Hepatocyte (in vitro differentiated cells): ENCODE measurements at regions not wholly inside any gene's neighbourhood (a gene's known extent, or its start where the extent isn't known, plus 50 kb on each side); places are given as distances from the start of the nearest gene placed in this dataset.
"Not testable (repeated sequence)": the region's sequence is repeated elsewhere in the genome, so short reads cannot be mapped to it uniquely, and the experiment has no call there.

Source experiments
- DNase-seq: peaks from one replicate; pipeline ENCODE4 v3.0.0-alpha.2; 2016; ENCODE audit warnings: low spot score
- H2AFZ ChIP-seq: fragments of 200-600 bp; sonication (generic); 2 replicates; pipeline ENCODE4 v1.6.0; 2016; ENCODE audit warnings: antibody characterized with exemption, mild to moderate bottlenecking
- H3K27ac ChIP-seq: fragments of 200-600 bp; sonication (generic); 2 replicates; pipeline ENCODE4 v1.5.1; 2016; ENCODE audit warnings: mild to moderate bottlenecking
- H3K27me3 ChIP-seq: fragments of 200-600 bp; sonication (generic); 2 replicates; pipeline ENCODE4 v1.6.1; 2016
- H3K36me3 ChIP-seq: fragments of 200-600 bp; sonication (generic); replicated peaks from 2 replicates; pipeline ENCODE4 v1.5.1; 2016; ENCODE audit warnings: low read depth; ENCODE audit not compliant: insufficient read depth
- H3K4me1 ChIP-seq: fragments of 200-600 bp; sonication (generic); 2 replicates; pipeline ENCODE4 v1.5.1; 2016; ENCODE audit warnings: mild to moderate bottlenecking, moderate library complexity; ENCODE audit not compliant: insufficient read depth
- H3K4me2 ChIP-seq: fragments of 200-600 bp; sonication (generic); 2 replicates; pipeline ENCODE4 v1.6.0; 2016
- H3K4me3 ChIP-seq: fragments of 200-600 bp; sonication (generic); 2 replicates; pipeline ENCODE4 v1.5.1; 2016; ENCODE audit warnings: mild to moderate bottlenecking
- H3K79me2 ChIP-seq: fragments of 200-600 bp; sonication (generic); 2 replicates; pipeline ENCODE4 v1.6.0; 2017; ENCODE audit warnings: mild to moderate bottlenecking
- H3K9me2 ChIP-seq: fragments of 200-600 bp; sonication (generic); replicated peaks from 2 replicates; pipeline ENCODE4 v1.6.0; 2017; ENCODE audit warnings: mild to moderate bottlenecking; ENCODE audit not compliant: insufficient read depth
- H3K9me3 ChIP-seq: fragments of 200-600 bp; sonication (generic); 2 replicates; pipeline ENCODE4 v1.5.1; 2016; ENCODE audit warnings: low read depth, mild to moderate bottlenecking
- H4K20me1 ChIP-seq: fragments of 200-600 bp; sonication (generic); 2 replicates; pipeline ENCODE4 v1.6.0; 2016; ENCODE audit warnings: mild to moderate bottlenecking; ENCODE audit not compliant: insufficient read depth, poor library complexity, severe bottlenecking
- CTCF ChIP-seq: fragments of 200-600 bp; sonication (generic); IDR thresholded peaks from 2 replicates; pipeline ENCODE4 v1.5.1; 2016; ENCODE audit warnings: antibody characterized with exemption, mild to moderate bottlenecking; ENCODE audit not compliant: poor library complexity
- EZH2 ChIP-seq: fragments of 200-600 bp; sonication (generic); IDR thresholded peaks from 2 replicates; pipeline ENCODE4 v1.6.1; 2016; ENCODE audit warnings: antibody characterized with exemption, mild to moderate bottlenecking, borderline replicate concordance
- EZH2phosphoT487 ChIP-seq: fragments of 200-600 bp; sonication (generic); IDR thresholded peaks from one replicate; pipeline ENCODE4 v1.6.1; 2018; ENCODE audit warnings: antibody characterized with exemption, mild to moderate bottlenecking, low read depth, moderate library complexity; ENCODE audit not compliant: unreplicated experiment, severe bottlenecking
- WGBS: methylation state at CpG from one replicate; pipeline ENCODE4 v1.1.6; 2016; ENCODE audit warnings: low lambda C conversion rate; ENCODE audit errors: missing lambda C conversion rate; 5-methylcytosine and 5-hydroxymethylcytosine counted together

GRCh38 chr20:5395932-5396727 is 79.4 kb upstream of the PROKR2 start:
- TF ChIP-seq EZH2phosphoT487 = no peak
- no peak for TF ChIP-seq CTCF
- TF ChIP-seq EZH2 = no peak
- H3K4me2 ChIP-seq = no peak overlapping the region
- no peaks in the 10 kb centered on the region for H3K9me2 ChIP-seq
- H2AFZ ChIP-seq = no peak overlapping the region
- H4K20me1 ChIP-seq = no peaks in the 10 kb centered on the region
- H3K9me3 ChIP-seq = no peaks in the 10 kb centered on the region
- 71% methylated on average over 9 of the region's 9 CpGs for WGBS
- no peaks in the 10 kb centered on the region for H3K4me1 ChIP-seq
- no peak for DNase-seq
- H3K4me3 ChIP-seq = no peak overlapping the region
- no peaks in the 10 kb centered on the region for H3K36me3 ChIP-seq
- no peaks in the 10 kb centered on the region for H3K27me3 ChIP-seq
- H3K27ac ChIP-seq = no peak overlapping the region
- no peaks in the 10 kb centered on the region for H3K79me2 ChIP-seq

- Histone ChIP-seq H3K4me2 (no peak overlapping the region), H3K9me2 (no peaks in the 10 kb centered on the region), H3K79me2 (no peaks in the 10 kb centered on the region), H3K27me3 (no peaks in the 10 kb centered on the region), H4K20me1 (no peaks in the 10 kb centered on the region), H3K27ac (no peak overlapping the region), H3K4me3 (no peak overlapping the region), H3K4me1 (no peaks in the 10 kb centered on the region), H2AFZ (no peak overlapping the region), H3K9me3 (no peaks in the 10 kb centered on the region), H3K36me3 (no peaks in the 10 kb centered on the region)
- DNase-seq = no peak
- TF ChIP-seq EZH2phosphoT487 (no peak), EZH2 (no peak), CTCF (no peak)
- 43% methylated on average over 3 of the region's 3 CpGs for WGBS
These were observed 76.6 kb upstream of the PROKR2 start for GRCh38 chr20:5393218-5393870.

GRCh38 chr20:5390720-5391119 is 74.0 kb upstream of the PROKR2 start:
- 62% methylated on average over 3 of the region's 3 CpGs for WGBS
- no peaks in the 10 kb centered on the region for H3K9me2 ChIP-seq

GRCh38 chr20:5386846-5387245 is 70.1 kb upstream of the PROKR2 start:
- not testable (repeated sequence) for H3K9me2 ChIP-seq, H3K9me3 ChIP-seq, H3K4me3 ChIP-seq, H3K27ac ChIP-seq, H4K20me1 ChIP-seq, H3K27me3 ChIP-seq, DNase-seq, H3K36me3 ChIP-seq, H2AFZ ChIP-seq, H3K4me2 ChIP-seq, H3K79me2 ChIP-seq, H3K4me1 ChIP-seq
- WGBS = 79% methylated on average over 3 of the region's 3 CpGs

More at GRCh38 chr20:5390720-5391119, 74.0 kb upstream of the PROKR2 start:
- TF ChIP-seq EZH2phosphoT487 = no peak
- H3K4me2 ChIP-seq = no peak overlapping the region
- H2AFZ ChIP-seq = no peak overlapping the region
- H3K36me3 ChIP-seq = no peaks in the 10 kb centered on the region
- DNase-seq = no peak
- no peaks in the 10 kb centered on the region for H3K9me3 ChIP-seq
- H3K27ac ChIP-seq = no peak overlapping the region
- no peaks in the 10 kb centered on the region for H4K20me1 ChIP-seq
- no peaks in the 10 kb centered on the region for H3K27me3 ChIP-seq
- no peaks in the 10 kb centered on the region for H3K79me2 ChIP-seq
- no peaks in the 10 kb centered on the region for H3K4me1 ChIP-seq
- no peak overlapping the region for H3K4me3 ChIP-seq

- H3K27me3 ChIP-seq, H3K4me1 ChIP-seq, H3K4me3 ChIP-seq, H3K4me2 ChIP-seq, H2AFZ ChIP-seq, H3K9me3 ChIP-seq, DNase-seq, H3K79me2 ChIP-seq, H3K36me3 ChIP-seq, H3K27ac ChIP-seq, H4K20me1 ChIP-seq, H3K9me2 ChIP-seq: not testable (repeated sequence)
- WGBS = 92% methylated on average over 7 of the region's 7 CpGs
These were observed 64.8 kb upstream of the PROKR2 start for GRCh38 chr20:5381527-5381926.
